NCI-H510A (cell line): ENCODE measurements at regions not wholly inside any gene's neighbourhood (a gene's known extent, or its start where the extent isn't known, plus 50 kb on each side); places are given as distances from the start of the nearest gene placed in this dataset.

Source experiments
- DNase-seq: peaks from one replicate; lab custom pipeline; 2025; lab: John Stamatoyannopoulos, UW

- no peak for DNase-seq
These were observed 945.0 kb downstream of the BRD1 start for GRCh38 chr22:48882636-48883200.

DNA sequence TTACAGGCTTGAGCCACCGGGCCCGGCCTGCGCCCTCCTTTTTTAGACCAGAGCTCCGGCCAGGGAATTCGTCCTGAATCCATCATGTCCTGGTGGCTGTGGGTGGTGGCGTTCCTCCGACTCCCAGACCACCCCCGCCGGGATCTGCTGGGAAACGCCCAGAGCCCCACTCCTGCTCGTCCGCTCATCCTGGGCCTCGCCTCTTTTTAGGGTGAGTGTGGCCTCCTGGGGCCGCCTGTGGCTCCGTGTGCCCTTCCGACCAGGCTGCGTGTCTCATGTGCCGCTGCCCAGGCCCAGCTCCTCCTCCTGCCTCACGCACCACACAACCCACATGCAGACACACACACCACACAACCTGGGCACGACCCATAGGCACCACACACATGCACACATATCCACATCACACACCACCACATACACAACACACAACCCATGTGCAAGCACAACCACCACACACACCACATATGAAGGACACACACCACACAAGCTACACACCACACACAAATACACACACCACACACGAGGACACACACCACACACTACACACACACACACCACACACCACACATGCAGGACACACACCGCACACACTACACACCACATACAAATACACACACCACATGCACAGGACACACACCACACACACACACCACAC, 946.2 kb downstream of the BRD1 start:
- no peak for DNase-seq

DNA sequence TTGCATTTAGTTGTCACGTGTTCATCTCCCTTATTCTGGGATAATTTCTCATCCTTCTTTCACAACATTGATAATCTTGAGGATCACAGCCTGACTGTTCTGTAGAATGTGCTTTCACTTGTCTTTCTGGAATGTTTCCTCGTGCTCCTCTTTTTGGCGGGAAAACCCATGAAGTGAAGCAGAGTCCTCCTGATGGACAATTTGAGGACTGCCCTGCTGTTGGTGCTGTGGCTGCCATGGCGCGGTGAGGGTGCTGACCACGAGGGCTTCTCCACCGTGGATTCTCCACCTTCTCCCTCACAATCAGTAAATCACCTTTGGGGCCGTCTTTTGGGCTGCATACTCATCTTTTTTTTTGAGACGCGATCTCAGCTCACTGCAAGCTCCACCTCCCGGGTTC, 946.9 kb downstream of the BRD1 start:
- DNase-seq: no peak

DNA sequence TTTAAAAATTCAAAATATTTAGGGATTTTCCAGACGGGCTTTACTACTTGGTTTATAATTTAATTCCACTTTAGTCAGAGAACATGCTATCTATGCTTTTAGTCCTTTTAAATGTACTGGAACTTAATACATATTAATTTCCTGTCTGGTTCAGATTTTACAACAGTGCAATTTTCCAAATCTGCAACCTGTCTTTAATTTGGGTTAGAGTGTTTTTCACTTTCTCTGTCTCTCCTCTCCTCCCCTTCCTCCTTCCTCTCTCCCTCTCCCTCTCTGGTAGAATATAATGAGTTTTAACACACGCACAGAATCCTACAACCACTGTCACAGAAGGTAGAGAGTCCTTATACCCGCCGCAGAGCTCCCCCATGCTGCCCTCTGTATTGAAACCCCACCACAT, 950.7 kb downstream of the BRD1 start:
- no peak for DNase-seq

DNA sequence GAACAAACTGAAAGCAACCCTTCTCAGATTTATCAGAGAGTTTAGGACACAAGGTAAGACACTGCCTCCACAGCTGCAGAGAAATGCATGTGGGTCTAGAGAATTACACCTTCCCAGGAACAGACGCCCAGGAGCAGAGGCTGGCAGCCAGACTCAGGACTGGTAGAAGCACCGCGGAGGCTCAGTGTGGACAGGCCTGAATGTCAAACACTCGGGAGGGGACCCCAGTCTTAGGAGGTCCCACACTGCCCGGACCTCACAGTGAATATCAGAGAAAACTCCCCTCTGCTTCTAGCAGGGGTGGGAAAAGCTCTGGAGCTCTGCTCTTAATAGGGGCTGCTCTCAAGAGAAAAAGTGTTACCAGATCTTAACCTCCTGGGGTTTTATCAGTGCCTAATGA, 952.7 kb downstream of the BRD1 start:
- no peak for DNase-seq

DNA sequence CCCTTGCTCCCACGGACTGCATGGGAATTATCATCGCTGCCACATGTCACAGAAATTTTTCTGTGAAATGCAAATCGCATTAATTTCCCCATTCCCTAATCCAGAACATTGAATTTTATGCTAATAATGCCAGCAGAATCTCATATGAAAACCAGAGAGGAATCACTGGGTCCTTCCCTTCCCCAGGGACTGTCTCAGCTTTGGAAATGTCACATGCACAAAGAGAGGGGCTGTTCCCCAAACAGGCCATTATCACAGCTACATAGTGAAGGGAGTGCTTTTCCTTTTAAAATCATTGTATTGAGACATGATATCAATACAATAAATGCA, 954.5 kb downstream of the BRD1 start:
- DNase-seq: no peak

GRCh38 chr22:48872271-48873190, 955.1 kb downstream of the BRD1 start:
- no peak for DNase-seq

GRCh38 chr22:48871176-48871840, 956.4 kb downstream of the BRD1 start:
- DNase-seq: no peak

DNA sequence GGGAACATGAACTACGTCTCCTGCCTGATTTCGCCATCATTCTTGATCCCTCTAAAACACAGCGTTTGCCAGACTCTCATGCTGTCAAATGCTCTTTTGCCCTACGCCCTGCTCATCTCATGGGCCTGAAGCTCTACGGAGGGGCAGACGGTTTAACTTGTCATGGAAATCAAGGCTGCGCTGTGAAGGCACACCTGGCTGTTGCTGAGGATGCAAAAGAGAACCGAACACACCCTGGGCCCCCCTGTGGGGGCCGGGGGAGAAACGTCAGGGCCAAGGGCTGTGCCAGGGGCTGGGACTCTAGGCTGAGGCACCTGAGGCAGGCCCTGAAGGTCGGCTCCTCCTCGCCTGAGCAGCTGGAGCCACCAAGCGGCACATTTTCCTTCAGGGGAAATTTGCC, 957.2 kb downstream of the BRD1 start:
- no peak for DNase-seq

GRCh38 chr22:48869788-48870187, 957.9 kb downstream of the BRD1 start:
- no peak for DNase-seq

GRCh38 chr22:48869161-48869560, 958.5 kb downstream of the BRD1 start:
- DNase-seq: no peak

DNA sequence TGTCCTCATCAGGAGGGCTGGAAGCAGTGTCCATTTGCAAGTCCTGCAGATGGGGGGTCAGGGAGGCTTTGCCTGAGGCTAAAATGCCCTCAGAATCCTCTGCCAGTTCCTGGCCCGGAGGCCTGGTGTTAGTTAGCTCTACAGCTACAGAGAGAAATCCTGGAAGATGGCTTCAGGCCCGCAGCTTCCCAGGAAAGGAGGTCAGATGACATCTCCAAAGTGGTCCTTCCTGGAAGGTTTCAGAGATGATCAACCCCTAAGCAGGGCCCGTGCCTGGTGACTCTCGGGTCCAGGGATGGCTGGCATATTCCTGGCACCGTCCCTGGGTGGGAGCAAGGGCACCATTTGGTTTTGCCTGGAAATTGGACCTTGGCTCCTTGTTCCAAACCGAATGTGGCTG, 959.1 kb downstream of the BRD1 start:
- no peak for DNase-seq

- DNase-seq: no peak
These were observed 959.8 kb downstream of the BRD1 start for GRCh38 chr22:48867891-48868290.

- no peak for DNase-seq
These were observed 960.6 kb downstream of the BRD1 start for GRCh38 chr22:48866906-48867681.

DNA sequence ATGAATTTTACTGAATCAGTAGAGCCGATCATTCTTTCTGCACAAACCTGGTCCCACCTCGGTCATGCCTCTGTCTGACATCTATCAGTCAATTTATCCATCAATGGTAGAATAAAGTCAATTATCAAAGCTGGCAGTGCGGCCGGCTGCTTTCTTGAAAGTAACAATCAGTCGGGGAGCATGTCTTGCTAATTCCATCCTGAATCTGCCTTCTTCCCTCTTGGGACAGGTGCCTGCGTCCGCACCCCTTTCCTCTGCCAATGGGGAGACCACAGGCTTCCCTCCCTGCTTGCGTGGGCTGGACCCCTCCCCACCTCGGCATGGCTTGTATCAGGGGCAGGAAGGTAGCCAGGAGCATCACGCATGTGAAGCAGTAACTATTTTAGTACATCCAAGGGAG, 962.9 kb downstream of the BRD1 start:
- no peak for DNase-seq

DNA sequence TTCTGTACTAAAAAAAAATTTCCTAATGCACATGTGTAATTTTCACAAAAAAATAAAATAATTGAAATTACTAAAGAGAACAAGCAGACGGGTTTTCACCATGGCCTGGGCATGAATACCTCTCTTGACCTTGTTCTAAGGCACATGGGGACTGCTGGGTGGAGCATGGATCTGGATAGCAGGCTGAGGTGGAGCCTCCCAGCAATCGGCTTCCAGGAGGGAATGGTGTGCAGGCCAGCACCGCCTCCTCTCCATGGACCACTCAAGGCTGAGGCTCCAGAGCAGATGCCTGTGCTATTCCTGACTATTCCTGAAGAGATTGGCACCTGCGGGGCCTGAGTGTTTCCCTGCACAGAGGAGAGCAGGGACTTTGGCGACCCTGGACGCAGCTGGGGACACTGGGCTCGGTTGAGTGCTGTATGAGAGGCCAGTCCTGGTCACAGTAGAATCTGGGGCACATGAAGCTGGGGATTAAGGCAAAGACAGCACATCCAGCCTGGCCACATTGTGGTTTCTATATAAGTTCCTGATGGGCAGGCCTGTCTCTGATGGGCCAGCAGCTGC, 963.6 kb downstream of the BRD1 start:
- no peak for DNase-seq

- DNase-seq: no peak
These were observed 967.1 kb downstream of the BRD1 start for GRCh38 chr22:48860557-48860956.

DNA sequence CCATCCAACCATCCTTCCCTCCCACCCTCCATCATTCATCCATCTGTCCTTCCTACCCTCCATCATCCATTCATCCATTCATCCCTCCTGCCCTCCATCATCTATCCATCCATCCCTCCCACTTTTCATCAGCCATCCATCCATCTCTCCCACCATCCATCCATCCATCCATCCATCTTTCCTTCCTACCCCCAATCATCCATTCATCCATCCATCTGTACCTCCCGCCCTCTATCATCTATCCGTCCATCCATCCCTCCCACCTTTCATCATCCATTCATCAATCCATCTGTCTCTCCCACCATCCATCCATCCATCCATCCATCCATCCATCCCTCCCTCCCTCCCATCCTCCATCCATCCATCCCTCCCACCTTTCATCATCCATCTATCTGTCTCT, 968.8 kb downstream of the BRD1 start:
- DNase-seq: no peak

- DNase-seq: no peak
These were observed 969.6 kb downstream of the BRD1 start for GRCh38 chr22:48858121-48858520.

- DNase-seq: no peak
These were observed 970.4 kb downstream of the BRD1 start for GRCh38 chr22:48857202-48857805.

DNA sequence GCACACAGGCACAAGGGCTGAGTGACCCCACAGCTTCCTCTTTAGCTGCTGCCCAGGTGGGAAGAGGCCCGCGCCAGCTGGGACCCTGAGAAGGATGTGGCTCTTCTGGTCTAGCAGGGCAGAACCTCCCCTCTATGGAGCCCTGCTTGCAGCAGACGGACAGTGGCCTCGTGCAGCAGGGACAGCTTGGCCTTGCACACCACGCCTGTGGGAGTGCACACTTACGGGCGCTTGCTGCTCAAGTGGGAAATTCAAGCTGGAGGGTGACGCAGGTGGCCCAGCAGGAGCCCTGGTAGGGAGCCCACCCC, 971.4 kb downstream of the BRD1 start:
- DNase-seq: no peak
